Smooth muscle cell (in vitro differentiated cells): ENCODE measurements at regions not wholly inside any gene's neighbourhood (a gene's known extent, or its start where the extent isn't known, plus 50 kb on each side); places are given as distances from the start of the nearest gene placed in this dataset.
"Not testable (repeated sequence)": the region's sequence is repeated elsewhere in the genome, so short reads cannot be mapped to it uniquely, and the experiment has no call there.

Source experiments
- DNase-seq: peaks from one replicate; lab custom pipeline; 2025; ENCODE audit not compliant: unreplicated experiment; lab: John Stamatoyannopoulos, UW
- H2AFZ ChIP-seq: fragments of 200-600 bp; sonication (generic); 2 replicates; pipeline ENCODE4 v1.6.0; 2016; ENCODE audit warnings: antibody characterized with exemption, low read depth, mild to moderate bottlenecking
- H3F3A ChIP-seq: fragments of 200-600 bp; sonication (generic); 2 replicates; pipeline ENCODE4 v1.6.0; 2017; ENCODE audit warnings: antibody characterized with exemption, low read depth
- H3K27ac ChIP-seq: fragments of 200-600 bp; sonication (generic); 2 replicates; pipeline ENCODE4 v1.5.1; 2016; ENCODE audit warnings: low read depth, mild to moderate bottlenecking
- H3K27me3 ChIP-seq: fragments of 200-600 bp; sonication (generic); 2 replicates; pipeline ENCODE4 v1.6.1; 2016; ENCODE audit warnings: low read depth, mild to moderate bottlenecking
- H3K36me3 ChIP-seq: fragments of 200-600 bp; sonication (generic); 2 replicates; pipeline ENCODE4 v1.5.1; 2016; ENCODE audit warnings: low read depth
- H3K4me1 ChIP-seq: fragments of 200-600 bp; sonication (generic); 2 replicates; pipeline ENCODE4 v1.5.1; 2016; ENCODE audit warnings: low read depth
- H3K4me2 ChIP-seq: fragments of 200-600 bp; sonication (generic); 2 replicates; pipeline ENCODE4 v1.6.0; 2016; ENCODE audit warnings: mild to moderate bottlenecking
- H3K4me3 ChIP-seq: fragments of 200-600 bp; sonication (generic); 2 replicates; pipeline ENCODE4 v1.5.1; 2016; ENCODE audit warnings: mild to moderate bottlenecking
- H3K79me2 ChIP-seq: fragments of 200-600 bp; sonication (generic); 2 replicates; pipeline ENCODE4 v1.6.0; 2016; ENCODE audit warnings: low read depth, mild to moderate bottlenecking
- H3K9ac ChIP-seq: fragments of 200-600 bp; sonication (generic); 2 replicates; pipeline ENCODE4 v1.6.0; 2016; ENCODE audit warnings: low read depth
- H3K9me3 ChIP-seq: fragments of 200-600 bp; sonication (generic); replicated peaks from 2 replicates; pipeline ENCODE4 v1.5.1; 2016; ENCODE audit warnings: low read depth
- H4K20me1 ChIP-seq: fragments of 200-600 bp; sonication (generic); 2 replicates; pipeline ENCODE4 v1.6.0; 2016; ENCODE audit warnings: low read depth
- CTCF ChIP-seq: fragments of 200-600 bp; sonication (generic); IDR thresholded peaks from 2 replicates; pipeline ENCODE4 v1.5.1; 2017; ENCODE audit warnings: borderline replicate concordance, mild to moderate bottlenecking, antibody characterized with exemption; ENCODE audit not compliant: insufficient read depth, poor library complexity, severe bottlenecking
- WGBS: methylation state at CpG from one replicate; pipeline ENCODE4 v1.1.7; 2016; ENCODE audit warnings: low lambda C conversion rate; 5-methylcytosine and 5-hydroxymethylcytosine counted together

GRCh38 chr9:124084087-124084486, 72.5 kb downstream of the LHX2 start:
- H3K4me1 ChIP-seq, result no peaks in the 10 kb centered on the region
- H3K27me3 ChIP-seq, result no peaks in the 10 kb centered on the region
- H3K9ac ChIP-seq, result no peak overlapping the region
- no peak for DNase-seq
- no peak overlapping the region for H3K4me2 ChIP-seq
- no peak overlapping the region for H3K27ac ChIP-seq
- no peak overlapping the region for H2AFZ ChIP-seq
- H4K20me1 ChIP-seq, result no peaks in the 10 kb centered on the region
- H3K4me3 ChIP-seq, result no peak overlapping the region
- H3K79me2 ChIP-seq, result no peaks in the 10 kb centered on the region
- no peaks in the 10 kb centered on the region for H3K36me3 ChIP-seq
- TF ChIP-seq CTCF, result no peak
- H3F3A ChIP-seq, result no peaks in the 10 kb centered on the region
- no peaks in the 10 kb centered on the region for H3K9me3 ChIP-seq
- WGBS, result 58% methylated on average over 7 of the region's 7 CpGs

- Histone ChIP-seq H3K9me3 (no peaks in the 10 kb centered on the region), H3K4me2 (no peak overlapping the region), H3K27ac (no peak overlapping the region), H3F3A (no peaks in the 10 kb centered on the region), H3K36me3 (no peaks in the 10 kb centered on the region), H2AFZ (no peak overlapping the region), H3K4me1 (no peaks in the 10 kb centered on the region), H3K4me3 (no peak overlapping the region), H3K27me3 (no peaks in the 10 kb centered on the region), H4K20me1 (no peaks in the 10 kb centered on the region), H3K9ac (no peak overlapping the region), H3K79me2 (no peaks in the 10 kb centered on the region)
- DNase-seq, result no peak
- 98% methylated on average over 2 of the region's 2 CpGs for WGBS
- no peak for TF ChIP-seq CTCF
Observed at GRCh38 chr9:124087226-124087625, 75.7 kb downstream of the LHX2 start.

GRCh38 chr9:124088476-124088837, 76.9 kb downstream of the LHX2 start:
- DNase-seq, result no peak
- no peak overlapping the region for H3K4me3 ChIP-seq

GRCh38 chr9:124089631-124090488, 78.3 kb downstream of the LHX2 start:
- H3K27me3 ChIP-seq, H2AFZ ChIP-seq, H3K4me1 ChIP-seq, DNase-seq, H3K4me2 ChIP-seq, H3K36me3 ChIP-seq, H3K9me3 ChIP-seq, H3K9ac ChIP-seq, H3K79me2 ChIP-seq, H3K27ac ChIP-seq, H4K20me1 ChIP-seq, H3K4me3 ChIP-seq, H3F3A ChIP-seq: not testable (repeated sequence)
- WGBS, result 83% methylated on average over 9 of the region's 9 CpGs

More at GRCh38 chr9:124088476-124088837, 76.9 kb downstream of the LHX2 start:
- Histone ChIP-seq H3K79me2 (no peaks in the 10 kb centered on the region), H3K9me3 (no peaks in the 10 kb centered on the region), H3K27me3 (no peaks in the 10 kb centered on the region), H3F3A (no peaks in the 10 kb centered on the region), H2AFZ (no peak overlapping the region), H3K36me3 (no peaks in the 10 kb centered on the region), H3K9ac (no peak overlapping the region), H3K4me2 (no peak overlapping the region), H4K20me1 (no peaks in the 10 kb centered on the region), H3K27ac (no peak overlapping the region), H3K4me1 (no peaks in the 10 kb centered on the region)
- 93% methylated on average over 13 of the region's 13 CpGs for WGBS
- no peak for TF ChIP-seq CTCF
